Esophagus squamous epithelium (tissue), 4 donors: ENCODE measurements at regions not wholly inside any gene's neighbourhood (a gene's known extent, or its start where the extent isn't known, plus 50 kb on each side); places are given as distances from the start of the nearest gene placed in this dataset.

Experiments used
- POLR2A ChIP-seq, 4 donors: fragments of 450-650 bp; IDR thresholded peaks; one replicate each; pipeline ENCODE4 v1.6.1; 2017; ENCODE audit warnings: antibody characterized with exemption in 4 of 4, mild to moderate bottlenecking in 4 of 4, moderate library complexity in 3 of 4
- TF ChIP-seq, protein P1 (sequence below), 6 experiments: fragments of 450-650 bp in 4 of 6; fragments of 200-600 bp in 2 of 6; sonication (generic) in 2 of 6; IDR thresholded peaks; one replicate each; pipeline ENCODE4 v1.5.1; 2016 to 2019; ENCODE audit warnings: antibody characterized with exemption in 6 of 6, mild to moderate bottlenecking in 4 of 6, moderate library complexity in 4 of 6

DNA sequence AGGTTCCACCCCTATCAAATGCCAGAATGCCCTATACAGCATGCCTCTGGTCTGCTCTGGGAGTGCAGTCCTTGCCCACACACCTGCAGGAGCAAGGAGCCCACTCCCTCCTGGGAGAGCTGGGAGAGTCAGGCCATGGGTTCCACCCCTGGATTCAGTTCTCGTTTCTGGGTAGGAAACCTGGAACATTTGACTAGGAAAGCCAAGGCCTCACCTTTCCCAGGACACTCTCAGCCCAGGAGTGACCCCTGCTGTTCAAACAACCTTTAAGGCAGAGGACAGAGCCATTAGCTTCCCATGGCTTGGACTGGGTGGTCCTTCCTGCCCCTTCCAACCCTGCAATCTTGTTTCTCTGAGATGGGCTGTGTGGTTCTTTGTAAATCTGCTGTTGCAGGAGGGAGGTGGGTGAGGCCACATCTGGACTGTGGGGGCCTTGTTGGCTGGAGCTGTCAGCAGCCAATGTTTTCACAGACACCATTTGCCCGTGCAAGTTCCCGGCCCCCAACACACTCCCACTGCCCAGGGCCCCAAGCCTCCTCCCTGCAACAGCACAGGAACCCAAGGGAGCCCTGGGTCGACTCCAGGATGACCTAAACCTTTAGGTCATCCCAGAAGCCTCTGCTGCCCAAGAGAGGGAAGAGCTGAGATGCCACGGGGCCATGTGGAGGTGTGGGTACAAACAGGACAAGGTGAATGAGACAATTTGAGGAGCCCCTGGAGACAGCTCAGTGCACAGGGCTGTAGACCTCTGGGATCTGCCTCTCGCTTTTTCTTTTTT lies 104.4 kb downstream of the PJA1 start:
- TF ChIP-seq, protein P1, sequence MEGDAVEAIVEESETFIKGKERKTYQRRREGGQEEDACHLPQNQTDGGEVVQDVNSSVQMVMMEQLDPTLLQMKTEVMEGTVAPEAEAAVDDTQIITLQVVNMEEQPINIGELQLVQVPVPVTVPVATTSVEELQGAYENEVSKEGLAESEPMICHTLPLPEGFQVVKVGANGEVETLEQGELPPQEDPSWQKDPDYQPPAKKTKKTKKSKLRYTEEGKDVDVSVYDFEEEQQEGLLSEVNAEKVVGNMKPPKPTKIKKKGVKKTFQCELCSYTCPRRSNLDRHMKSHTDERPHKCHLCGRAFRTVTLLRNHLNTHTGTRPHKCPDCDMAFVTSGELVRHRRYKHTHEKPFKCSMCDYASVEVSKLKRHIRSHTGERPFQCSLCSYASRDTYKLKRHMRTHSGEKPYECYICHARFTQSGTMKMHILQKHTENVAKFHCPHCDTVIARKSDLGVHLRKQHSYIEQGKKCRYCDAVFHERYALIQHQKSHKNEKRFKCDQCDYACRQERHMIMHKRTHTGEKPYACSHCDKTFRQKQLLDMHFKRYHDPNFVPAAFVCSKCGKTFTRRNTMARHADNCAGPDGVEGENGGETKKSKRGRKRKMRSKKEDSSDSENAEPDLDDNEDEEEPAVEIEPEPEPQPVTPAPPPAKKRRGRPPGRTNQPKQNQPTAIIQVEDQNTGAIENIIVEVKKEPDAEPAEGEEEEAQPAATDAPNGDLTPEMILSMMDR (IDR thresholded peaks at IDR 0.05), result peak in 3 of 6 experiments; percentile 9 to 32 (median 29)
- no peak for TF ChIP-seq POLR2A (IDR thresholded peaks at IDR 0.05)
